ENCODE measurements at regions not wholly inside any gene's neighbourhood (a gene's known extent, or its start where the extent isn't known, plus 50 kb on each side); places are given as distances from the start of the nearest gene placed in this dataset.

DNA sequence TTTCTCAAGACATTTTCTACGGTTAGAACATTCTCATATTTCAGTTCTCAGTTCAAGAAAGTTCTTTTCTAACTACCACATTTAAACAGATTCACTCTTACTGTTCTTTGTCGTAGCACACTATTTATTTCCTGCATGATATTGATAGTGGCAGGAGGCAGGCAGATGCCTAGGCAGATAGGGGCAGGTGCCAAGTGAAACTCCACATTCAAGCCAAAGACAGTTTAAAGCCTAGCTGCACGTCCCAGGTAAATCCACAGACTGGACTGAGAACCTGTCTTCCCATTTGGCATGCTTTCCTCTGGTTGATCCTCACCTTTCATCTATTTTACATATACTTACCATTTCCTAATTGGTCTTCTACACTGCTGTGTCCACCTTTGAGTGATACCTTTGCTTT, 359.3 kb downstream of the TMX3 start:
- TF ChIP-seq, protein P1, sequence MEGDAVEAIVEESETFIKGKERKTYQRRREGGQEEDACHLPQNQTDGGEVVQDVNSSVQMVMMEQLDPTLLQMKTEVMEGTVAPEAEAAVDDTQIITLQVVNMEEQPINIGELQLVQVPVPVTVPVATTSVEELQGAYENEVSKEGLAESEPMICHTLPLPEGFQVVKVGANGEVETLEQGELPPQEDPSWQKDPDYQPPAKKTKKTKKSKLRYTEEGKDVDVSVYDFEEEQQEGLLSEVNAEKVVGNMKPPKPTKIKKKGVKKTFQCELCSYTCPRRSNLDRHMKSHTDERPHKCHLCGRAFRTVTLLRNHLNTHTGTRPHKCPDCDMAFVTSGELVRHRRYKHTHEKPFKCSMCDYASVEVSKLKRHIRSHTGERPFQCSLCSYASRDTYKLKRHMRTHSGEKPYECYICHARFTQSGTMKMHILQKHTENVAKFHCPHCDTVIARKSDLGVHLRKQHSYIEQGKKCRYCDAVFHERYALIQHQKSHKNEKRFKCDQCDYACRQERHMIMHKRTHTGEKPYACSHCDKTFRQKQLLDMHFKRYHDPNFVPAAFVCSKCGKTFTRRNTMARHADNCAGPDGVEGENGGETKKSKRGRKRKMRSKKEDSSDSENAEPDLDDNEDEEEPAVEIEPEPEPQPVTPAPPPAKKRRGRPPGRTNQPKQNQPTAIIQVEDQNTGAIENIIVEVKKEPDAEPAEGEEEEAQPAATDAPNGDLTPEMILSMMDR (IDR thresholded peaks at IDR 0.05; ENCODE audit: low read depth, low read length), result no peak
- no peak for TF ChIP-seq POLR2A (IDR thresholded peaks at IDR 0.05; ENCODE audit: extremely low read depth, insufficient read length)
- TF ChIP-seq, protein P2, sequence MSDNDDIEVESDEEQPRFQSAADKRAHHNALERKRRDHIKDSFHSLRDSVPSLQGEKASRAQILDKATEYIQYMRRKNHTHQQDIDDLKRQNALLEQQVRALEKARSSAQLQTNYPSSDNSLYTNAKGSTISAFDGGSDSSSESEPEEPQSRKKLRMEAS (IDR thresholded peaks at IDR 0.05; ENCODE audit: low read depth, low read length), result no peak
